ENCODE measurements at regions not wholly inside any gene's neighbourhood (a gene's known extent, or its start where the extent isn't known, plus 50 kb on each side); places are given as distances from the start of the nearest gene placed in this dataset.

GRCh38 chr10:94046098-94046497 lies 52.4 kb downstream of the PLCE1 start:
- Histone ChIP-seq H3K79me2 (ENCODE audit: control insufficient read depth in 1 of 2, insufficient read depth in 2 of 2, low read length in 2 of 2) (no peaks in the 10 kb centered on the region), H3K36me3 (ENCODE audit: control insufficient read depth in 2 of 4, insufficient read depth in 4 of 4, low read length in 3 of 4) (no peaks in the 10 kb centered on the region), H2AK5ac (ENCODE audit: low read depth, low read length) (no peak overlapping the region), H3K14ac (ENCODE audit: insufficient read length) (peak overlapping the region; percentile 50), H3K56ac (replicated peaks; ENCODE audit: insufficient read length, low read depth, low read length) (no peak overlapping the region), H3K9me3 (ENCODE audit: insufficient read depth in 2 of 2, low read depth in 1 of 2, low read length in 1 of 2) (no peaks in the 10 kb centered on the region), H4K91ac (replicated peaks; ENCODE audit: insufficient read length, low read length) (no peak overlapping the region), H2BK20ac (ENCODE audit: low read length) (no peak overlapping the region), H3K4me3 (ENCODE audit: extremely low read depth in 1 of 4, insufficient read depth in 2 of 4, low read depth in 3 of 4, low read length in 4 of 4) (no peak overlapping the region), H3K23me2 (ENCODE audit: low read depth, low read length) (no peaks in the 10 kb centered on the region), H3K23ac (ENCODE audit: insufficient read length) (no peak overlapping the region), H3K18ac (ENCODE audit: extremely low read depth, low read length) (no peak overlapping the region), H3K27ac (ENCODE audit: low read depth, low read length) (no peak overlapping the region), H4K8ac (ENCODE audit: extremely low read depth, insufficient read depth, low read length) (no peak overlapping the region), H2AFZ (ENCODE audit: low read length) (no peak overlapping the region), H2BK120ac (replicated peaks; ENCODE audit: low read depth, low read length) (no peak overlapping the region), H4K20me1 (replicated peaks in 1 of 2; ENCODE audit: control insufficient read depth in 1 of 2, insufficient read depth in 2 of 2, low read length in 2 of 2) (no peaks in the 10 kb centered on the region), H2BK15ac (ENCODE audit: low read length) (no peak overlapping the region), H2BK12ac (ENCODE audit: low read depth, low read length) (no peak overlapping the region), H3K27me3 (replicated peaks in 1 of 4; ENCODE audit: control insufficient read depth in 3 of 4, extremely low read depth in 1 of 4, insufficient read depth in 3 of 4, low read length in 3 of 4) (no peaks in the 10 kb centered on the region), H3K4me2 (ENCODE audit: insufficient read depth in 1 of 2, low read depth in 2 of 2, low read length in 2 of 2) (no peak overlapping the region), H3K79me1 (ENCODE audit: low read depth, low read length) (no peaks in the 10 kb centered on the region), H4K5ac (ENCODE audit: insufficient read length, low read depth, low read length) (no peak overlapping the region), H3K4me1 (replicated peaks in 1 of 4; ENCODE audit: control insufficient read depth in 3 of 4, insufficient read depth in 4 of 4, low read length in 3 of 4) (no peaks in the 10 kb centered on the region), H3K9ac (replicated peaks in 1 of 4; ENCODE audit: extremely low read depth in 1 of 4, low read depth in 3 of 4, low read length in 3 of 4) (no peak overlapping the region), H3K4ac (replicated peaks; ENCODE audit: insufficient read length, low read depth, low read length) (no peak overlapping the region), H2BK5ac (ENCODE audit: low read depth, low read length) (no peak overlapping the region)
- WGBS, 2 experiments (ENCODE audit: extremely low coverage in 1 of 2, insufficient coverage in 1 of 2, insufficient read length in 1 of 2, insufficient replicate concordance in 2 of 2, low coverage in 1 of 2, low lambda C conversion rate in 2 of 2, missing lambda C conversion rate in 1 of 2) = 50% methylated on average over 1 of the region's 1 CpG; no CpG with 5 or more reads in 1 of the 2 experiments
- no peak for TF ChIP-seq TAF7 (optimal IDR thresholded peaks at IDR 0.05; ENCODE audit: borderline replicate concordance, low read depth, low read length)
- no peak for TF ChIP-seq SP4 (IDR thresholded peaks at IDR 0.05; ENCODE audit: low read length)
- TF ChIP-seq ATF3 (IDR thresholded peaks at IDR 0.05; ENCODE audit: insufficient read depth, low read depth, low read length) = no peak
- no peak for TF ChIP-seq KDM5A (IDR thresholded peaks at IDR 0.05; ENCODE audit: low read length)
- no peak for TF ChIP-seq CTBP2 (IDR thresholded peaks at IDR 0.05; ENCODE audit: borderline replicate concordance, insufficient read depth, insufficient read length, low read length)
- TF ChIP-seq SIN3A (conservative IDR thresholded peaks at IDR 0.05 in 1 of 2, IDR thresholded peaks at IDR 0.05 in 1 of 2; ENCODE audit: low read depth in 1 of 2, low read length in 2 of 2) = no peak
- TF ChIP-seq MAX (IDR thresholded peaks at IDR 0.05) = no peak
- TF ChIP-seq YY1 (IDR thresholded peaks at IDR 0.05; ENCODE audit: low read depth, low read length) = no peak
- TF ChIP-seq GABPA (IDR thresholded peaks at IDR 0.05; ENCODE audit: borderline replicate concordance, insufficient read depth, low read length) = no peak
- no peak for FAIRE-seq
- DNase-seq (ENCODE audit: low read depth in 1 of 2, low spot score in 2 of 2) = no peak
- ChIA-PET CTCF (ENCODE audit: partially characterized antibody) (no interaction called here), POLR2A (ENCODE audit: partially characterized antibody) (no interaction called here)

All from H1 (cell line).